ENCODE measurements at regions not wholly inside any gene's neighbourhood (a gene's known extent, or its start where the extent isn't known, plus 50 kb on each side); places are given as distances from the start of the nearest gene placed in this dataset.

DNA sequence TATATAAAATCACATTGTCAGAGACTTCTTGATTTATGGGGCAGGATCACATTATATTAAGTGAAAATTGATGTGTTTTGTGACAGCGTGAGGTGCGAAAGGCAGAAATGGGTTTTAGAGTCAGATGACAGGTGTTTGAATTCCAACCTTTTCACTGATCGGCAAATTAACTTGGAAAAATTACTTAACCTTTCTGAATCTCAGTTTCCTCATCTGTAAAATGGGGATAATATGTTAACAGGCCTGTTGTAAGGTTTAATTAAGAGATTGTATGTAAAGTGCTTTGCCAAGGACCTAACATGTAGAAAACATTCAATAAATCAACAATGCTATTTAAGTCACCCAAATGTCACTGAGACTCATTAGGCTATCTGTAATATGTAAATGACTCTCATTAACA, 221.2 kb upstream of the LYZL1 start:
- Histone ChIP-seq H3K27ac (no peak overlapping the region), H3K27me3 (no peaks in the 10 kb centered on the region), H3K36me3 (replicated peaks in 1 of 2; ENCODE audit: insufficient read depth in 1 of 2, low read depth in 2 of 2) (no peaks in the 10 kb centered on the region), H3K4me1 (no peaks in the 10 kb centered on the region), H3K9me3 (no peaks in the 10 kb centered on the region), H3K4me3 (no peak overlapping the region)
- TF ChIP-seq, protein P1, sequence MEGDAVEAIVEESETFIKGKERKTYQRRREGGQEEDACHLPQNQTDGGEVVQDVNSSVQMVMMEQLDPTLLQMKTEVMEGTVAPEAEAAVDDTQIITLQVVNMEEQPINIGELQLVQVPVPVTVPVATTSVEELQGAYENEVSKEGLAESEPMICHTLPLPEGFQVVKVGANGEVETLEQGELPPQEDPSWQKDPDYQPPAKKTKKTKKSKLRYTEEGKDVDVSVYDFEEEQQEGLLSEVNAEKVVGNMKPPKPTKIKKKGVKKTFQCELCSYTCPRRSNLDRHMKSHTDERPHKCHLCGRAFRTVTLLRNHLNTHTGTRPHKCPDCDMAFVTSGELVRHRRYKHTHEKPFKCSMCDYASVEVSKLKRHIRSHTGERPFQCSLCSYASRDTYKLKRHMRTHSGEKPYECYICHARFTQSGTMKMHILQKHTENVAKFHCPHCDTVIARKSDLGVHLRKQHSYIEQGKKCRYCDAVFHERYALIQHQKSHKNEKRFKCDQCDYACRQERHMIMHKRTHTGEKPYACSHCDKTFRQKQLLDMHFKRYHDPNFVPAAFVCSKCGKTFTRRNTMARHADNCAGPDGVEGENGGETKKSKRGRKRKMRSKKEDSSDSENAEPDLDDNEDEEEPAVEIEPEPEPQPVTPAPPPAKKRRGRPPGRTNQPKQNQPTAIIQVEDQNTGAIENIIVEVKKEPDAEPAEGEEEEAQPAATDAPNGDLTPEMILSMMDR (IDR thresholded peaks at IDR 0.05): no peak
- no peak for TF ChIP-seq POLR2A (IDR thresholded peaks at IDR 0.05)
- intact Hi-C loops (cut with DNase I): no loop called here
- no peak for ATAC-seq
- no peak for DNase-seq
- WGBS, 2 donors: 84 to 89% methylated on average over 3 of the region's 3 CpGs

DNA sequence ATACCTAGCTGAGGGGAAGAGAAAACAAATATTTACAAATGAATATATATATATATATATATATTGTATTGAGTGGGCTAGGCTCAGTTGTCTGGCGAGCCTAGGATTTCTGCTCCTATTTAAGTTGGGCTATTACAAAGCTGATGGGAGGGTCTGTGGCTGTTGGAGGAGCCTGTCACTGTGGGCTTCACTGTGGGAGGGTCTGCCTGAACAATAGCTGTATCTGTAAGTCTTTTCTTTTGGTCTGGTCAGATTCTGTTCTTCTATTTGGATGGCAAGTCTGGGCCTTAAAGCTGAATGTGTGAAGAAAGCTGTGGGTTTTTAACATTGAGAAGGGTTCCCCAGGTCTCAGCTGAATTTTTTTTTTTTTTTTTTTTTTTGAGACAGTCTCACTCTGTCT, 220.6 kb upstream of the LYZL1 start:
- no peaks in the 10 kb centered on the region for H3K36me3 ChIP-seq (replicated peaks in 1 of 2; ENCODE audit: insufficient read depth in 1 of 2, low read depth in 2 of 2)
- H3K9me3 ChIP-seq: no peaks in the 10 kb centered on the region
- no peak for TF ChIP-seq POLR2A (IDR thresholded peaks at IDR 0.05)
- TF ChIP-seq, protein P1 (IDR thresholded peaks at IDR 0.05): no peak
- DNase-seq: no peak
- H3K4me3 ChIP-seq: no peak overlapping the region
- H3K27ac ChIP-seq: no peak overlapping the region
- H3K27me3 ChIP-seq: no peaks in the 10 kb centered on the region
- intact Hi-C loops (cut with DNase I): no loop called here
- no peak for ATAC-seq
- 58 to 80% methylated on average over 1 of the region's 1 CpG for WGBS, 2 donors
- H3K4me1 ChIP-seq: no peaks in the 10 kb centered on the region

DNA sequence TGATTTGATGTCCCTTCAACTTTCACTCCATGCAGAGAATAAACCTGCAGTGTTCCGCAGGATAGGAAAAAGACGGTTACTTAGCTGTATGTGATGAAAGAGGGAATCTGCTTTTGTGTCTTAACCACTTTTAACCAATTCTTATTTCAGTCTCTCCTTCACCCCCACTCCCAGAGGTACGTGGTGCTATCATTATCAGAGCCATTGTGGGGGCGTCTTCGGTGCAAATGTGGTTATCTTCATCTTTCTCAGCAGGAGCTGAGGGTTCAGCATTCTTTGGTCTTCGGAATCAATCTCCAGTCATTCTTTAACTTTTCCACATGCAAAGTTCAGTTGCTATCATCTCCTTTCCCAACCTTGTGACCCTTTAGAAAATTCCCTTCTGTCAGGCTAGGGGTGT, 219.9 kb upstream of the LYZL1 start:
- H3K4me3 ChIP-seq: no peak overlapping the region
- WGBS, 2 donors: 39 to 45% methylated on average over 6 of the region's 6 CpGs
- H3K36me3 ChIP-seq (replicated peaks in 1 of 2; ENCODE audit: insufficient read depth in 1 of 2, low read depth in 2 of 2): no peaks in the 10 kb centered on the region
- intact Hi-C loops (cut with DNase I): no loop called here
- no peak overlapping the region for H3K27ac ChIP-seq
- H3K9me3 ChIP-seq: no peaks in the 10 kb centered on the region
- no peaks in the 10 kb centered on the region for H3K27me3 ChIP-seq
- DNase-seq (no peak), ATAC-seq (no peak)
- no peak for TF ChIP-seq POLR2A (IDR thresholded peaks at IDR 0.05)
- TF ChIP-seq, protein P1 (IDR thresholded peaks at IDR 0.05): no peak
- no peaks in the 10 kb centered on the region for H3K4me1 ChIP-seq

DNA sequence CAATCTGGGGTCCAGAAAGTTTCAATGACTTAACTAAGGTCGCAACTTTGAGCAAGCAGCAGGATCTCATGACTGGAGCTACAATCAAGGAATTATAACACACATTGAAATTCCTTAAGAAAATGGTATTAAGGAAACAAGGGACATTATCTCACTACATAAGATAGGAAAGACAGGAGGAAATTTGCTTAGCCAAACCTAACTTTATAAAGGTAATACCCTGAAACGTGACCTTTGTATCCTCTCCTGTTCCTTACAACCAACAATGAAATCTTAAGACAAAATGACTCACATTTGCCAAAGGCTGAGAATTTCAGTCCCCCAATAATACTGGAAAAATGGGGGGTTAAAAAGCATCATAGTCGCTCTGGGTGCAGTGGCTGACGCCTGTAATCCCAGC, 218.9 kb upstream of the LYZL1 start:
- 45 to 56% methylated on average over 4 of the region's 4 CpGs for WGBS, 2 donors
- TF ChIP-seq, protein P1 (IDR thresholded peaks at IDR 0.05): no peak
- no peak for TF ChIP-seq POLR2A (IDR thresholded peaks at IDR 0.05)
- intact Hi-C loops (cut with DNase I): no loop called here
- no peaks in the 10 kb centered on the region for H3K4me1 ChIP-seq
- ATAC-seq (no peak), DNase-seq (no peak)
- no peak overlapping the region for H3K27ac ChIP-seq
- H3K36me3 ChIP-seq (replicated peaks in 1 of 2; ENCODE audit: insufficient read depth in 1 of 2, low read depth in 2 of 2): no peaks in the 10 kb centered on the region
- H3K27me3 ChIP-seq: no peaks in the 10 kb centered on the region
- H3K4me3 ChIP-seq: no peak overlapping the region
- H3K9me3 ChIP-seq: no peaks in the 10 kb centered on the region

DNA sequence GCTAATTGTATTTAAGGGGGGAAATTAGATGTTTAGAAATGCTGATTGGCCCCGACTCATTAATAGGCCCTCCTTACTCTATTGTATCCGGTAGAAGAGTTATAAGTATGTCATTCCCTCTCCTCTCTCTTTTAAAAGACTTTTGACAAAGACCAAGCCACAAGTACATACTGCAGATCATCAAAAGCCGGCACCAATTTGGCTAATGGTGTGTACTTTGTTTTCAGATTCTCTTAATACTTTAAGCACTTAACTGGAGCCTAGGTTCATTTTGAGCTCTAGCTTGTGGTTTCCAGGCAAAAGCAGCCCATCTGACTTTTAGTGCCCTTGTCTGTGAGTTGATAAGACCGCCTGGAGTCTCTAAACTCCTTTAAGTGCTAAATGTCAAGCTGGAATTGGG, 210.0 kb upstream of the LYZL1 start:
- H3K27me3 ChIP-seq: no peaks in the 10 kb centered on the region
- ATAC-seq: no peak

More for the DNA sequence above, 210.0 kb upstream of the LYZL1 start:
- TF ChIP-seq POLR2A (IDR thresholded peaks at IDR 0.05): no peak
- TF ChIP-seq, protein P1 (IDR thresholded peaks at IDR 0.05): no peak
- Histone ChIP-seq H3K4me3 (no peak overlapping the region), H3K27ac (no peak overlapping the region), H3K4me1 (no peaks in the 10 kb centered on the region), H3K36me3 (replicated peaks in 1 of 2; ENCODE audit: insufficient read depth in 1 of 2, low read depth in 2 of 2) (no peaks in the 10 kb centered on the region), H3K9me3 (no peaks in the 10 kb centered on the region)
- intact Hi-C loops (cut with DNase I): no loop called here
- no peak for DNase-seq
- WGBS, 2 donors: 60 to 77% methylated on average over 4 of the region's 4 CpGs
